SK-MEL-5 (cell line): ENCODE measurements at regions not wholly inside any gene's neighbourhood (a gene's known extent, or its start where the extent isn't known, plus 50 kb on each side); places are given as distances from the start of the nearest gene placed in this dataset.

Source experiments
- DNase-seq: peaks from one replicate; pipeline ENCODE4 v3.0.0-alpha.2; 2016; ENCODE audit warnings: low read depth, low spot score
- in situ Hi-C: cut with HindIII; loops from 2 replicates; pipeline ENCODE4 v1.10.0; 2016; ENCODE audit warnings: low sequenced_read_pairs, high pct_unique_total_duplicates, low pct_unique_long_range_greater_than_20kb

- in situ Hi-C loops, result no loop called here
- DNase-seq, result no peak
Measured at GRCh38 chr2:101569886-101570520, 95.1 kb upstream of the RFX8 start.

DNA sequence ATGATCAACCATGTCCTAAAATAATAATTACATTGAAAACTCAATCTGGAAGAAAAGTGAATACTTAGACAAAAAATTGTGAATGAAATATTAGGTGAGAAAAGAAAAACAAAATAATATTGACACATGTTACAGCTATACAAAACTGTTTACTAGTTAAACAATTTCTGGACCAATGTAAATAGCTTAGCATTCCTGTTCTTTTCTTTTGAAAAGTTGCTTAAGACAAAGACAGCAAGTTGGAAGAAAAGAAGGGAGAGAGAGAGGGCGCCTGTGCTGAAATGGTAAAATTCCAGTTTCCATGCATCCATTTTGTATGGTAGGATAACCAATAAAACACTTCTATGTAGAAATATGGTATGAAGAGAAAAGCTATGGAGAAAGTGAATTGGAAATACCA, 94.1 kb upstream of the RFX8 start:
- in situ Hi-C loops, result no loop called here
- no peak for DNase-seq

GRCh38 chr2:101566632-101567228, 91.8 kb upstream of the RFX8 start:
- DNase-seq, result no peak
- in situ Hi-C loops, result no loop called here

DNA sequence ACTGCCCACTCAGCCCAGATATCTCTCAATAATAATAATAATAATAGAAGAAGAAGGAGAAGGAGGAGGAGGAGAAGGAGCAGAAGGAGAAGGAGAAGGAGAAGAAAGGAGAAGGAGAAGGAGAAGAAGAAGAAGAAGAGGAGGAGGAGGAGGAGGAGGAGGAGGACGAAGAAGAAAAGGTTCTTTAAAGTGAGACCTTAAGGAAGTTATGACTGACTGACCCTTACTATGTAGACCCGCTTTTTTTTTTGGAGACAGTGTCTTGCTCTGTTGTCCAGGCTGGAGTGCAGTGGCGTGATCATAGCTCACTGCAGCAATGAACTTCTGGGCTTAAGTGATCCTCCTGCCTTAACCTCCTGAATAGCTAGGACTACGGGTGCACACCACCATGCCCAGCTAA, 88.9 kb upstream of the RFX8 start:
- in situ Hi-C loops, result no loop called here
- no peak for DNase-seq

DNA sequence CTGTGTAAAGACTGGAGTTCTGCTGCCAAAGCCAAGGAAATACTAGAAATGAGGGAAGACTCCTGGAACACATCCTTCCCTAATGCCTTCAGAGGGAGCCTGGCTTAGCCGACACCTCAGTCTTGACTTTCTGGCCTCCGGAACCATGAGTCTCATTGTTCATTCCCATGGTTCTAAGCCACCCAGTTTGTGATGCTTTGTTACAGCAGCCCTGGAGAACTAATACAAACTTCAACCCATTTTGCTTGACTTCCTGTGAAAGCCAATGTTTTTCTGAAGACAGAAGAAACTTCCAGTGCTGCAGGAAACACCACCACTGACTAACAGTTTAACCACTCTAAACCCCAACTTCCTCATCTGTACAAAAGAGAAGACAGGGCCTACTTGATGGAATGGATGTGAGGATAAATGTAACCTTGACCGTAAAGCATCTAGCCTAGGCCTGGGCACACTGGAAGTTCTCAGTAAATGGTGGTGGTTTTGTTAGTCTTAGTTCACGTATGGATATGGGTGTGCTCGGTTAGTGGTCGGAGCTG, 85.9 kb upstream of the RFX8 start:
- no peak for DNase-seq
- in situ Hi-C loops, result no loop called here

DNA sequence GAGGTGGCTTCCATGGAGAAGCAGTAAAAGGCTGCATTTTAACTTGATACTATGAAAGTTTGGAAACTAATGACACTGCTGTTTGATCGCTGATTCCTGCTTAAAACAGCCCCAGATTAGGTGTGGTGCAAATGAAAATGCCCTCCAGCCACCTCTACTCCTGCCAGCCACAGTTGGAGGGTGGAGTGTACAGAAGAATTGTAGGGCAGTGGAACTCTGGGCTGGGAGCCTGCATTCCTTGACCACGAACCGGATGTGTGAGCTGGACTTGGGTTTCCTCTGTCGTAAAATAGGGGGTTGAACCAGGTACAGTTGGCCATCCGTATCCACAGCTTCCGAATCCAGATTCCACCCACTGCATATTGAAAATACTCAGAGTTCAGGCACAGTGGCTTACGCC, 84.6 kb upstream of the RFX8 start:
- in situ Hi-C loops, result no loop called here
- DNase-seq, result no peak

DNA sequence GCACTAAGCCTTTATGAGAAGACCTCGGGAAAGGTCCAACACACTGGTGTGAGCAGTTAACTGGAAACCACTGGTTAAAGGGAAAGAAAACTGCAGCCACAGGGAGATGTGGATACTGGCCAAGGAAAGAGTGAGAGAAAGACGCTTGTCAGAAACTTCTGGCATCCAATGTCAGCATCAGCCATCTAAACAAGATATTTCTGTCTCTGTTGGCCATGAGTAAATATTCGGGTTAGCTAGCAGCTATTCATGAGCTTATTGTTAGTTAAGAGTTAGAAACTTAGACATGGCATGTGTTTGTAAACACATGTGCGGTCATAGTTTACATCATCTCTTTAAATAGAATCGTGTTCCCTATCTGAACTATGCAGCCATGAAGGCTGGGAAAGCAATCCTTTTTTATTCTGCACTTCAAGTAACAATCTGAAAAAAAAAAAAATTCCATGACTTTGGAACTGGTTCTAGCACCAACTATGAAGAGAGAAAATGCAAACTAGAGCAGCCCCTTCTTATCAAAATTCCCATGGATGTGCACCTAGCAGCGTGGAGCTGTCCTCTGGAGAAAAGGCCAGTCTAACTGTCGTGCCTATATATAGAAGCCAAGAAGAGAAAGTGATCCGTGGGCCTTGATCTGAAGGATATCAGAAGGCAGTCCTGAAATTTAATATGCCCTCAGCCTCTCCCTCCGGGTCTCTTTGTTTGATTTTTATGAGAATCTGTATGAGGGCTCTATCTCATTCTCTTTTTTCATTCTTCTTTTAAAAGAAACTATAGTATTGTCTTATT, 84.0 kb upstream of the RFX8 start:
- no peak for DNase-seq
- in situ Hi-C loops, result no loop called here

- no peak for DNase-seq
- in situ Hi-C loops, result no loop called here
Measured at GRCh38 chr2:101556033-101556459, 81.1 kb upstream of the RFX8 start.

- in situ Hi-C loops, result no loop called here
- DNase-seq, result no peak
Measured at GRCh38 chr2:101551336-101551888, 76.5 kb upstream of the RFX8 start.

GRCh38 chr2:101550555-101550954, 75.6 kb upstream of the RFX8 start:
- DNase-seq, result no peak
- in situ Hi-C loops, result no loop called here

DNA sequence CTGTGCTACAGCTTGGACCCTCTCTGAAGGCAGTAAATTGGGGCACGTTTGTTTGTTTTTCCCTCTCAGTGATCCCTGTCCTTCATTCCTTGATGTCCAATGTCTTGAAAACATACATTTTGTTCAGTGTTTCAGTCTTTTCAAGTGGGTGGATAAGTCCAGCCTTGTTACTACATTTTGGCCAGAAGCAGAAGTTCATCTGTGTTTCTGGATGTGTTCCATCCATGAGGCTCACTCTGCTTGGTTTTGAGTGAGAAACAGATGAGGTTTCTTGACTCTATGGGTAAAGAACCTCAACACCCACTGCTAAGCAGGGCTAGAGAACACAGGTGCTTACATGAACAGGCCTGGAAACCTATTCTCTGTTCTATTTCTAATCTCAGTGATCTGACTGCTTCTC, 74.5 kb upstream of the RFX8 start:
- DNase-seq, result no peak
- in situ Hi-C loops, result no loop called here

DNA sequence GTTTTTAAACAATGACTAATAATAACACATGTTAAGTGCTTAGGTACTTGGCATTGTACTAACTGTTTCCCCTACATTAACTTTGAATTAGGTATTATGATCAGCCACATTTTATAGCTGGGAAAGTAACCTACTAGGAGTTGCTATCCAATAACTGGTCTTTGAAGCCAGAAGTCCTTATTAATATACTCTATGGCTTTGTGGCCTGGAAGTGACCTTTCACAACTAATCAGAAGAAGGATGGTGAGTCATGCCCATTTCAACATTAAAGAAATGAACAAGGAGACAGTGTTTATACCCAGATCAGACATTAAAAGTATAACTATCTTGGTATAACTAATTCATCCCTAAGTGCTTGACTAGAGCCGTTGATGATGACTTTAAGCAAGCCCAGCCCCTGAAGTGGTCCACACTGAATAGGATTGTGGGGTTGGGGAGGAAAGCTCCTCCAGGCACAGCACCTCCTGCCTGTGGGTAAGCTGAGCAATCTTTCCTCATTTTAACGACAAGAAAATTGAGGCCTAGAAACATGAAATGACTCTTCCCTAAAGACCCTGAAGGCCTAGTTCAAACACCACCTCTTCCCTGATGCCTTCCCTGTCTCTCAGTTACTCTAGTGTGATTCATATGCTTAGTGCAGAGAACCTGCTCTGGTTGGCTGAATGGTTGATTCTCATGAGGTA, 71.6 kb upstream of the RFX8 start:
- in situ Hi-C loops, result no loop called here

GRCh38 chr2:101545950-101546349, 71.0 kb upstream of the RFX8 start:
- DNase-seq, result no peak
- in situ Hi-C loops, result no loop called here

More for the DNA sequence above, 71.6 kb upstream of the RFX8 start:
- DNase-seq, result peak; percentile 58

- in situ Hi-C loops, result no loop called here
- DNase-seq, result peak; percentile 53
Measured at GRCh38 chr2:101540518-101540917, 65.6 kb upstream of the RFX8 start.

DNA sequence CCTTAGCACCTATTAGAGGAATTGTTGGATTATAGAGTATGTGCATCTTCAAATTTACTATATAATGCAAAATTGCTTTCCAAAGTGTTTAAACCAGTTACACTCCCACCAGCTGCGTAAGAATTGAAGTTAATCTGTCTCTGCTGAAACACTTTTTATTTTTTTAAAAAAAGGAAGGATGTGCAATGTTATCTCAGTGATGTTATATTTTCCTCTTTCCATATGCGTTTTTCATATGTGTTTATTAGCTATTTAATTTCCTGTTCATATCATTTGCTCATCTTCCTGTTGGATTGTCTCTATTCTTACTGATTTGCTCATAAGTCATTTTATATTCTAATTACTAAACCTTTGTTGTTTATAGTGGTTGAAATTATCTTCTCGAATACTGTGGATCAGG, 63.2 kb upstream of the RFX8 start:
- in situ Hi-C loops, result no loop called here
- DNase-seq, result no peak

DNA sequence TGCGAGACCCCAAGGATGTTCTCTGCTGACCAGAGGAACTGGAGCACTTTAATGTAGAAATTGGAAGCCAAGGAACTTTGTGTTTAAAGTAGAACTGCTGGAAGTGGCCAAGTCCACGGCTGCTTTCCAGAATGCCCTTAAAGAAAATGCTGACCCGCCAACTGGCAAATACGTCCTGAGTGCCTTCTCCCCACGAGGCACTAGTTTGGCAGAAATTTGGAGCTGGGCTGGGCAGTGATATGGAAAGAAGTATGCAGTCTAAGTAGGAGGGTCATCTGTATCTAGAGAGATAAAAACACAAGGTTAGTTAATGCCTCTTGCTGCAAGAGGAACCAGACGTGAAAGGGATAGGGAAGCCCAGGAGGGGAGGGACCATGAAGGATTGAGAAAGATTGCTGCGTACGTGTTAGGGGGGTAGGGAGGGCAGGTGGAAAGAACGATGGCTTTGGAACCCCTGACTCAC, 59.3 kb upstream of the RFX8 start:
- no peak for DNase-seq
- in situ Hi-C loops, result no loop called here

GRCh38 chr2:101533561-101534148, 58.7 kb upstream of the RFX8 start:
- no peak for DNase-seq
- in situ Hi-C loops, result no loop called here
